HepG2 (cell line): ENCODE measurements at regions not wholly inside any gene's neighbourhood (a gene's known extent, or its start where the extent isn't known, plus 50 kb on each side); places are given as distances from the start of the nearest gene placed in this dataset.

Experiments used
- ATF6 ChIP-seq: sonication (generic); formaldehyde crosslinking; conservative IDR thresholded peaks from 2 replicates; pipeline ENCODE4 v1.4.0; 2020; ENCODE audit warnings: missing genetic modification reagents
- GMEB2 ChIP-seq: IDR thresholded peaks from 2 replicates; pipeline ENCODE4 v1.6.1; 2016; ENCODE audit warnings: missing biosample characterization, missing genetic modification reagents, low read depth
- GRHL1 ChIP-seq: sonication (generic); formaldehyde crosslinking; conservative IDR thresholded peaks from 2 replicates; pipeline ENCODE4 v1.8.0; 2022; ENCODE audit warnings: missing genetic modification reagents
- HBP1 ChIP-seq: IDR thresholded peaks from 2 replicates; pipeline ENCODE4 v1.6.1; 2016; ENCODE audit warnings: low read depth, control low read depth
- HDAC1 ChIP-seq: sonication (generic); formaldehyde crosslinking; IDR thresholded peaks from 2 replicates; pipeline ENCODE4 v1.5.1; 2020; ENCODE audit warnings: mild to moderate bottlenecking, missing genetic modification reagents
- JUNB ChIP-seq: sonication (generic); formaldehyde crosslinking; IDR thresholded peaks from 2 replicates; pipeline ENCODE4 v1.8.0; 2022; ENCODE audit warnings: missing genetic modification reagents, mild to moderate bottlenecking, borderline replicate concordance
- MAF1 ChIP-seq: sonication (generic); formaldehyde crosslinking; IDR thresholded peaks from 2 replicates; pipeline ENCODE4 v1.5.0; 2020; ENCODE audit warnings: missing genetic modification reagents, borderline replicate concordance
- NCOA2 ChIP-seq: sonication (generic); formaldehyde crosslinking; IDR thresholded peaks from 2 replicates; pipeline ENCODE4 v1.8.0; 2022; ENCODE audit warnings: inconsistent platforms
- PBX2 ChIP-seq: IDR thresholded peaks from 2 replicates; pipeline ENCODE4 v1.6.1; 2016; ENCODE audit warnings: control low read depth
- SNAPC2 ChIP-seq: sonication (generic); formaldehyde crosslinking; IDR thresholded peaks from 2 replicates; pipeline ENCODE4 v1.8.1; 2022; ENCODE audit warnings: mild to moderate bottlenecking, missing genetic modification reagents
- SOX13 ChIP-seq, 3 experiments: fragments of 450-650 bp in 1 of 3; sonication (generic) in 1 of 3; formaldehyde crosslinking in 1 of 3; IDR thresholded peaks in 2 of 3; conservative IDR thresholded peaks in 1 of 3; 2 replicates each; pipeline versions ENCODE4 v1.5.0 to v1.6.1; 2016 to 2020; ENCODE audit warnings: antibody characterized with exemption in 1 of 3, mild to moderate bottlenecking in 1 of 3, missing compliant biosample characterization in 1 of 3, missing genetic modification reagents in 1 of 3, moderate library complexity in 1 of 3
- TBL1XR1 ChIP-seq: fragments of 150-350 bp; IDR thresholded peaks from 2 replicates; pipeline ENCODE4 v1.6.1; 2014; ENCODE audit warnings: borderline replicate concordance, low read length; ENCODE audit not compliant: partially characterized antibody
- TERF1 ChIP-seq: sonication (generic); formaldehyde crosslinking; IDR thresholded peaks from 2 replicates; pipeline ENCODE4 v1.8.0; 2022; ENCODE audit warnings: mild to moderate bottlenecking, missing genetic modification reagents, moderate library complexity
- TOE1 ChIP-seq: sonication (generic); formaldehyde crosslinking; IDR thresholded peaks from 2 replicates; pipeline ENCODE4 v1.4.0; 2020; ENCODE audit warnings: mild to moderate bottlenecking, missing genetic modification reagents
- ZNF136 ChIP-seq: sonication (generic); formaldehyde crosslinking; IDR thresholded peaks from 2 replicates; pipeline ENCODE4 v1.8.1; 2022; ENCODE audit warnings: low read depth, mild to moderate bottlenecking, moderate library complexity, missing genetic modification reagents
- ZNF639 ChIP-seq: conservative IDR thresholded peaks from 2 replicates; pipeline ENCODE4 v1.6.1; 2018; ENCODE audit warnings: missing genetic modification reagents
- ZNF761 ChIP-seq: sonication (generic); formaldehyde crosslinking; conservative IDR thresholded peaks from 2 replicates; pipeline ENCODE4 v1.4.0; 2020; ENCODE audit warnings: mild to moderate bottlenecking, missing genetic modification reagents

GRCh38 chr2:190809139-190809764 is 71.4 kb upstream of the GLS start (continued):
- peak; percentile 90 for TF ChIP-seq HBP1 (CRISPR knock-in tag)
- TF ChIP-seq ATF6: 0 out of 2 replicates have a peak, but pooled peaks have one; percentile 81
- TF ChIP-seq GRHL1 (CRISPR knock-in tag): no peak
- TF ChIP-seq TERF1 (CRISPR knock-in tag): no peak
- peak; percentile 75 for TF ChIP-seq SOX13 (IDR thresholded peaks at IDR 0.05)
- TF ChIP-seq SOX13 (CRISPR knock-in tag; conservative IDR thresholded peaks at IDR 0.05 in 1 of 2, IDR thresholded peaks at IDR 0.05 in 1 of 2): peak in 1 of 2 experiments; percentile 88; a peak in 2 of 4 replicates
- TF ChIP-seq ZNF761 (CRISPR knock-in tag): peak; percentile 93
- peak; percentile 98 for TF ChIP-seq TOE1 (CRISPR knock-in tag)
- peak; percentile 44; the same call in 1 of the 2 replicates for TF ChIP-seq ZNF136
- peak; percentile 52 for TF ChIP-seq TBL1XR1
- TF ChIP-seq ZNF639 (CRISPR knock-in tag): peak; percentile 25; the same call in 1 of the 2 replicates
- TF ChIP-seq GMEB2 (CRISPR knock-in tag): 0 out of 2 replicates have a peak, but pooled peaks have one; percentile 52
- peak; percentile 93 for TF ChIP-seq NCOA2 (CRISPR knock-in tag)
- TF ChIP-seq MAF1: no peak
- peak; percentile 94 for TF ChIP-seq JUNB
- peak; percentile 87 for TF ChIP-seq HDAC1 (CRISPR knock-in tag)
- peak; percentile 65; the same call in 1 of the 2 replicates for TF ChIP-seq SNAPC2 (CRISPR knock-in tag)
- 0 out of 2 replicates have a peak, but pooled peaks have one; percentile 37 for TF ChIP-seq PBX2 (CRISPR knock-in tag)
